HEK293 (cell line): ENCODE measurements at regions not wholly inside any gene's neighbourhood (a gene's known extent, or its start where the extent isn't known, plus 50 kb on each side); places are given as distances from the start of the nearest gene placed in this dataset.

ENCODE experiments used
- CTCF ChIA-PET: fragments of 350-600 bp; formaldehyde crosslinking; extraction: SDS; loops from one replicate; lab custom pipeline; 2021; ENCODE audit warnings: antibody characterized with exemption; lab: Yijun Ruan, JAX
- POLR2A ChIA-PET: fragments of 300-600 bp; formaldehyde crosslinking; extraction: SDS; loops from one replicate; lab custom pipeline; 2020; ENCODE audit warnings: antibody characterized with exemption, inconsistent platforms; lab: Yijun Ruan, JAX
- H3K27ac ChIP-seq: fragments of 200-500 bp; sonication (Bioruptor generic); 2 replicates; pipeline ENCODE4 v1.5.1; 2014; ENCODE audit warnings: low read depth, low read length, control low read depth, inconsistent platforms; ENCODE audit errors: extremely low read depth
- H3K36me3 ChIP-seq, 2 experiments: fragments of 200-500 bp in 1 of 2; sonication (Bioruptor generic) in 1 of 2; 1 replicate in 1 of 2; 2 replicates in 1 of 2; pipeline ENCODE4 v1.5.1; 2014 to 2017; ENCODE audit warnings: inconsistent platforms in 2 of 2, low read length in 2 of 2; ENCODE audit not compliant: control insufficient read depth in 2 of 2, insufficient read depth in 1 of 2
- H3K4me1 ChIP-seq: fragments of 200-500 bp; sonication (Bioruptor generic); 2 replicates; pipeline ENCODE4 v1.5.1; 2014; ENCODE audit warnings: mild to moderate bottlenecking, low read length, inconsistent platforms; ENCODE audit not compliant: control insufficient read depth, insufficient read depth
- H3K4me3 ChIP-seq: 2 replicates; pipeline ENCODE4 v1.5.1; 2011; ENCODE audit warnings: low read depth, mild to moderate bottlenecking, control low read depth, low read length, moderate library complexity
- H3K9me3 ChIP-seq: fragments of 200-500 bp; sonication (Bioruptor generic); 2 replicates; pipeline ENCODE4 v1.5.1; 2014; ENCODE audit warnings: low read depth, low read length, inconsistent platforms; ENCODE audit not compliant: control insufficient read depth, insufficient read depth
- KLF1 ChIP-seq: fragments of 450-650 bp; formaldehyde crosslinking; IDR thresholded peaks from 2 replicates; pipeline ENCODE4 v1.5.1; 2016; ENCODE audit warnings: missing biosample characterization, missing genetic modification characterization
- KLF10 ChIP-seq: fragments of 450-650 bp; IDR thresholded peaks from 2 replicates; pipeline ENCODE4 v1.5.1; 2018; ENCODE audit warnings: missing biosample characterization, mild to moderate bottlenecking, missing genetic modification characterization
- MYNN ChIP-seq: fragments of 450-650 bp; formaldehyde crosslinking; IDR thresholded peaks from 2 replicates; pipeline ENCODE4 v1.5.1; 2016; ENCODE audit warnings: missing biosample characterization, missing genetic modification characterization, borderline replicate concordance
- SCRT1 ChIP-seq: fragments of 450-650 bp; formaldehyde crosslinking; IDR thresholded peaks from 2 replicates; pipeline ENCODE4 v1.5.1; 2016; ENCODE audit warnings: missing biosample characterization, missing genetic modification characterization, borderline replicate concordance
- ZBTB20 ChIP-seq: fragments of 450-650 bp; formaldehyde crosslinking; IDR thresholded peaks from 2 replicates; pipeline ENCODE4 v1.5.1; 2016; ENCODE audit warnings: missing biosample characterization, missing genetic modification characterization
- ZBTB48 ChIP-seq: fragments of 450-650 bp; formaldehyde crosslinking; IDR thresholded peaks from 2 replicates; pipeline ENCODE4 v1.5.1; 2016; ENCODE audit warnings: missing biosample characterization, missing genetic modification characterization
- ZFP41 ChIP-seq: fragments of 450-650 bp; formaldehyde crosslinking; IDR thresholded peaks from 2 replicates; pipeline ENCODE4 v1.5.1; 2016; ENCODE audit warnings: missing biosample characterization, missing genetic modification characterization, borderline replicate concordance
- ZIC2 ChIP-seq: fragments of 450-650 bp; formaldehyde crosslinking; IDR thresholded peaks from 2 replicates; pipeline ENCODE4 v1.5.1; 2016; ENCODE audit warnings: missing biosample characterization, missing genetic modification characterization
- ZNF132 ChIP-seq: fragments of 450-650 bp; formaldehyde crosslinking; IDR thresholded peaks from 2 replicates; pipeline ENCODE4 v1.5.1; 2017; ENCODE audit warnings: missing biosample characterization, missing genetic modification characterization, borderline replicate concordance
- ZNF146 ChIP-seq: fragments of 450-650 bp; formaldehyde crosslinking; IDR thresholded peaks from 2 replicates; pipeline ENCODE4 v1.5.1; 2016; ENCODE audit warnings: missing biosample characterization, missing genetic modification characterization
- ZNF202 ChIP-seq: fragments of 450-650 bp; formaldehyde crosslinking; IDR thresholded peaks from 2 replicates; pipeline ENCODE4 v1.5.1; 2016; ENCODE audit warnings: missing biosample characterization, missing genetic modification characterization, borderline replicate concordance
- ZNF221 ChIP-seq: fragments of 450-650 bp; formaldehyde crosslinking; IDR thresholded peaks from 2 replicates; pipeline ENCODE4 v1.5.1; 2017; ENCODE audit warnings: missing biosample characterization, missing genetic modification characterization, borderline replicate concordance
- ZNF239 ChIP-seq: fragments of 450-650 bp; formaldehyde crosslinking; IDR thresholded peaks from 2 replicates; pipeline ENCODE4 v1.5.1; 2016; ENCODE audit warnings: missing biosample characterization, missing genetic modification characterization
- ZNF311 ChIP-seq: fragments of 450-650 bp; formaldehyde crosslinking; IDR thresholded peaks from 2 replicates; pipeline ENCODE4 v1.5.1; 2017; ENCODE audit warnings: missing biosample characterization, missing genetic modification characterization, borderline replicate concordance
- ZNF350 ChIP-seq: fragments of 450-650 bp; formaldehyde crosslinking; IDR thresholded peaks from 2 replicates; pipeline ENCODE4 v1.5.0; 2017; ENCODE audit warnings: missing biosample characterization, mild to moderate bottlenecking, missing genetic modification characterization
- ZNF48 ChIP-seq: fragments of 450-650 bp; formaldehyde crosslinking; IDR thresholded peaks from 2 replicates; pipeline ENCODE4 v1.5.1; 2016; ENCODE audit warnings: missing biosample characterization, missing genetic modification characterization
- ZNF610 ChIP-seq: fragments of 450-650 bp; formaldehyde crosslinking; IDR thresholded peaks from 2 replicates; pipeline ENCODE4 v1.5.1; 2016; ENCODE audit warnings: missing biosample characterization, missing genetic modification characterization, borderline replicate concordance
- ZNF629 ChIP-seq: fragments of 450-650 bp; formaldehyde crosslinking; IDR thresholded peaks from 2 replicates; pipeline ENCODE4 v1.5.1; 2017; ENCODE audit warnings: missing biosample characterization, missing genetic modification characterization
- ZNF707 ChIP-seq: fragments of 450-650 bp; formaldehyde crosslinking; IDR thresholded peaks from 2 replicates; pipeline ENCODE4 v1.5.1; 2016; ENCODE audit warnings: missing biosample characterization, missing genetic modification characterization
- ZXDB ChIP-seq: fragments of 450-650 bp; formaldehyde crosslinking; IDR thresholded peaks from 2 replicates; pipeline ENCODE4 v1.5.1; 2016; ENCODE audit warnings: missing biosample characterization, missing genetic modification characterization
- TF ChIP-seq, protein P1 (sequence below): fragments of 450-650 bp; formaldehyde crosslinking; IDR thresholded peaks from 2 replicates; pipeline ENCODE4 v1.5.1; 2016; ENCODE audit warnings: missing biosample characterization, missing genetic modification characterization
- TF ChIP-seq, protein P2 (sequence below): fragments of 450-650 bp; IDR thresholded peaks from 2 replicates; pipeline ENCODE4 v1.5.1; 2018; ENCODE audit warnings: missing biosample characterization, mild to moderate bottlenecking, missing genetic modification characterization
- TF ChIP-seq, protein P3 (sequence below): fragments of 450-650 bp; formaldehyde crosslinking; IDR thresholded peaks from 2 replicates; pipeline ENCODE4 v1.5.1; 2016; ENCODE audit warnings: missing biosample characterization, missing genetic modification characterization, borderline replicate concordance

DNA sequence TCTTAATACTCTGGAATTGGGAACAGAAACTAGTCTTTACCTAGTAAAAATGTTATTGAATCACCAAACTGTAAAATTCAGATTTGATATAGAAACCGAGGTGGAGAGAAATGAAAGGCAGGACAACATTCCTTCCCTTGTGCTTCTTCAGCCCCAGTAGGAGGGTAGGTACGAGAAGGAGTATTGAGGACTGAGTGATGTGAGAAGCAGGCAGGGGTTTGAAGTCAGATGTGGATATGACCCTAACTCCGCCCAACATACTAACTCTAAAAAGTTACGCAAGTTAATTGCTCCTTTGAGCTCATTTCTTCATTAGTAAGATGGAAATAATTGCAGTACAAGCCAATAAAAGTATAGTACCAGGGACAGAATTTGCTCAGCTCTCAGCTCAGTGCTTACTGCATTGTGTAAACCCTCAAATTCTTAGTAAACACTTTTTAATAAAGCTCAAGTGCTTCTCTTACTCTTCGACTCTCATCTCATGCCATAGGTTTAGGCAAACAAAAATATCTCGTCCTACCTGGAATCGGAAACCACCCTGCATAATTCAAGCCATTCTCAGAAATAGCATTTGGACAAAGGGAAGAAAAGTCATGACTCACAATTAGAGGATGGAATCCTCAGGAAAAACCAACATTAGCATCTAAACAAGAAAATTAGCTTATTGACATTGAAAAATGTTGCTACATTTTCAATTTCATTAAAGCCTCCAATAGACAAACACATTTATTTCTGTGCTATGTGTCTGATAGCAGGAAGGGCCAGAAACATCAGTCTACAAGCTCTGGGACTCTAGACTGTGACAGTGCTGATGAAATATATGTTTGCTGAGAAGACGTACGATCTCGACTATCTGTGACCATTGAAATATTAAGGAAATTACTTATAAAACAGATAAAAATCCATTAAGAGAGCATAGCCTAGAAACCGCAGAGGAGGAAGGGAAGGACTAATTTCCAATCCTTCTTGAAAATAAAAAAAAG lies 161.3 kb downstream of the HNMT start:
- Histone ChIP-seq H3K4me3 (no peak overlapping the region), H3K9me3 (no peaks in the 10 kb centered on the region), H3K4me1 (peaks cover 9% of the 10 kb centered on the region), H3K36me3 (no peaks in the 10 kb centered on the region), H3K27ac (no peak overlapping the region)
- ChIA-PET CTCF (no interaction called here), POLR2A (no interaction called here)
- TF ChIP-seq, protein P1, sequence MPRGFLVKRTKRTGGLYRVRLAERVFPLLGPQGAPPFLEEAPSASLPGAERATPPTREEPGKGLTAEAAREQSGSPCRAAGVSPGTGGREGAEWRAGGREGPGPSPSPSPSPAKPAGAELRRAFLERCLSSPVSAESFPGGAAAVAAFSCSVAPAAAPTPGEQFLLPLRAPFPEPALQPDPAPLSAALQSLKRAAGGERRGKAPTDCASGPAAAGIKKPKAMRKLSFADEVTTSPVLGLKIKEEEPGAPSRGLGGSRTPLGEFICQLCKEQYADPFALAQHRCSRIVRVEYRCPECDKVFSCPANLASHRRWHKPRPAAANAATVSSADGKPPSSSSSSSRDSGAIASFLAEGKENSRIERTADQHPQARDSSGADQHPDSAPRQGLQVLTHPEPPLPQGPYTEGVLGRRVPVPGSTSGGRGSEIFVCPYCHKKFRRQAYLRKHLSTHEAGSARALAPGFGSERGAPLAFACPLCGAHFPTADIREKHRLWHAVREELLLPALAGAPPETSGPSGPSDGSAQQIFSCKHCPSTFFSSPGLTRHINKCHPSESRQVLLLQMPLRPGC (tag by site-specific recombination) = 0 out of 2 replicates have a peak, but pooled peaks have one; percentile 32
- TF ChIP-seq ZNF239 (tag by site-specific recombination) (no peak), ZFP41 (tag by site-specific recombination) (no peak)
- TF ChIP-seq, all 188 proteins: peak for 1

DNA sequence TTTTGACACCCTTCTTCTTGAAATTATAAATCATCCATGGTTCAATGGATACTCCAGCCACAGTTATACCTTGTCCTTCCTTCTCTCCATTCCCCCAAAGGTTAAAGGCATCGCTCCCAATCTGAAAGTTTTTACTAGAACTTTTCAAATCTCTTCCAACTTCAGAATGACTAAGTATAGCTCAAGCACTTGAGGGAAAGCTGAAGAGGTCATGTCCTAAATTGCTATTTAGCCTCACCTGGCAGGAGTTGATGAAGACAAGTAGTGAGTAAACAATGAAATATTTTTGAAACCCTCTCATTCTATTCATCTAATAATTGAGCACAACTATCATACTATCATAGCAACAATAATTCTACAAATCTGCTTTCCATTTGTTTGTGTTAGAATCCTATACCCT lies 167.8 kb downstream of the HNMT start:
- H3K4me1 ChIP-seq = no peaks in the 10 kb centered on the region
- ChIA-PET CTCF (no interaction called here), POLR2A (no interaction called here)
- H3K9me3 ChIP-seq = no peaks in the 10 kb centered on the region
- no peaks in the 10 kb centered on the region for H3K36me3 ChIP-seq
- TF ChIP-seq ZFP41 (tag by site-specific recombination) (no peak), ZNF146 (tag by site-specific recombination) (no peak), ZBTB20 (tag by site-specific recombination) (no peak), ZNF48 (tag by site-specific recombination) (no peak), ZNF132 (no peak), ZNF707 (no peak), ZNF610 (tag by site-specific recombination) (no peak), ZIC2 (tag by site-specific recombination) (no peak), MYNN (tag by site-specific recombination) (no peak), KLF10 (tag by site-specific recombination) (no peak), ZXDB (tag by site-specific recombination) (no peak), SCRT1 (tag by site-specific recombination) (no peak), ZNF221 (tag by site-specific recombination) (no peak), ZBTB48 (no peak), ZNF311 (tag by site-specific recombination) (no peak), ZNF350 (tag by site-specific recombination) (no peak)
- TF ChIP-seq, protein P2, sequence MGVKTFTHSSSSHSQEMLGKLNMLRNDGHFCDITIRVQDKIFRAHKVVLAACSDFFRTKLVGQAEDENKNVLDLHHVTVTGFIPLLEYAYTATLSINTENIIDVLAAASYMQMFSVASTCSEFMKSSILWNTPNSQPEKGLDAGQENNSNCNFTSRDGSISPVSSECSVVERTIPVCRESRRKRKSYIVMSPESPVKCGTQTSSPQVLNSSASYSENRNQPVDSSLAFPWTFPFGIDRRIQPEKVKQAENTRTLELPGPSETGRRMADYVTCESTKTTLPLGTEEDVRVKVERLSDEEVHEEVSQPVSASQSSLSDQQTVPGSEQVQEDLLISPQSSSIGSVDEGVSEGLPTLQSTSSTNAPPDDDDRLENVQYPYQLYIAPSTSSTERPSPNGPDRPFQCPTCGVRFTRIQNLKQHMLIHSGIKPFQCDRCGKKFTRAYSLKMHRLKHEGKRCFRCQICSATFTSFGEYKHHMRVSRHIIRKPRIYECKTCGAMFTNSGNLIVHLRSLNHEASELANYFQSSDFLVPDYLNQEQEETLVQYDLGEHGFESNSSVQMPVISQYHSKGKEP (tag by site-specific recombination) = no peak
- no peak overlapping the region for H3K4me3 ChIP-seq
- no peak overlapping the region for H3K27ac ChIP-seq

DNA sequence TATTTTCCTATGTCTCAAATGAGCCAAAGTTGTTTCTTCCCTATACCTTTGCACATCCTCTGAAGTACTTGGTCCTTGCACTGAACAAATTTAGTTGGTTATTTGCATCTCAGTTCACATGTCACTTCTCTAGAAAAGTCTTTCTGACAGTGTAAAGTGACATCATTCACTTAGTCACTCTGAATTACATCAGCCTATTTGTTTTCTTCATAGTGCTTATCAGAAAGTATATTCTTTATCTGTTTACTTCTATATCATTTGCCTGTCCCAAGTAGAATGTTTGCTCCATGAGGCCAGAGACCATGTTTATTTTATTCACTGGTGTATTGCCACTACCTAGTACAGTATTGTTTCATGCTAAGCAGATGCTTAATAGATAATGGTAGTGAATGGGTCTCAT lies 173.7 kb downstream of the HNMT start:
- ChIA-PET POLR2A (no interaction called here), CTCF (no interaction called here)
- Histone ChIP-seq H3K9me3 (no peaks in the 10 kb centered on the region), H3K27ac (no peak overlapping the region), H3K4me1 (no peaks in the 10 kb centered on the region), H3K4me3 (no peak overlapping the region), H3K36me3 (no peaks in the 10 kb centered on the region)
- TF ChIP-seq KLF1 = no peak
- TF ChIP-seq ZNF202 (tag by site-specific recombination) = no peak
- TF ChIP-seq, protein P3, sequence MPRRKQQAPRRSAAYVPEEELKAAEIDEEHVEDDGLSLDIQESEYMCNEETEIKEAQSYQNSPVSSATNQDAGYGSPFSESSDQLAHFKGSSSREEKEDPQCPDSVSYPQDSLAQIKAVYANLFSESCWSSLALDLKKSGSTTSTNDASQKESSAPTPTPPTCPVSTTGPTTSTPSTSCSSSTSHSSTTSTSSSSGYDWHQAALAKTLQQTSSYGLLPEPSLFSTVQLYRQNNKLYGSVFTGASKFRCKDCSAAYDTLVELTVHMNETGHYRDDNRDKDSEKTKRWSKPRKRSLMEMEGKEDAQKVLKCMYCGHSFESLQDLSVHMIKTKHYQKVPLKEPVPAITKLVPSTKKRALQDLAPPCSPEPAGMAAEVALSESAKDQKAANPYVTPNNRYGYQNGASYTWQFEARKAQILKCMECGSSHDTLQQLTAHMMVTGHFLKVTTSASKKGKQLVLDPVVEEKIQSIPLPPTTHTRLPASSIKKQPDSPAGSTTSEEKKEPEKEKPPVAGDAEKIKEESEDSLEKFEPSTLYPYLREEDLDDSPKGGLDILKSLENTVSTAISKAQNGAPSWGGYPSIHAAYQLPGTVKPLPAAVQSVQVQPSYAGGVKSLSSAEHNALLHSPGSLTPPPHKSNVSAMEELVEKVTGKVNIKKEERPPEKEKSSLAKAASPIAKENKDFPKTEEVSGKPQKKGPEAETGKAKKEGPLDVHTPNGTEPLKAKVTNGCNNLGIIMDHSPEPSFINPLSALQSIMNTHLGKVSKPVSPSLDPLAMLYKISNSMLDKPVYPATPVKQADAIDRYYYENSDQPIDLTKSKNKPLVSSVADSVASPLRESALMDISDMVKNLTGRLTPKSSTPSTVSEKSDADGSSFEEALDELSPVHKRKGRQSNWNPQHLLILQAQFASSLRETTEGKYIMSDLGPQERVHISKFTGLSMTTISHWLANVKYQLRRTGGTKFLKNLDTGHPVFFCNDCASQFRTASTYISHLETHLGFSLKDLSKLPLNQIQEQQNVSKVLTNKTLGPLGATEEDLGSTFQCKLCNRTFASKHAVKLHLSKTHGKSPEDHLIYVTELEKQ (tag by site-specific recombination) = peak; percentile 13; the same call in 1 of the 2 replicates
- peak; percentile 63 for TF ChIP-seq ZNF629 (tag by site-specific recombination)
